ENCODE measurements at regions not wholly inside any gene's neighbourhood (a gene's known extent, or its start where the extent isn't known, plus 50 kb on each side); places are given as distances from the start of the nearest gene placed in this dataset.
A peak's percentile ranks its signal among the peaks of the same experiment; 100 is the strongest.

GRCh38 chr2:120871881-120872620, 136.4 kb downstream of the GLI2 start:
- Histone ChIP-seq H3K9me3 (ENCODE audit: low read depth, low read length) (no peaks in the 10 kb centered on the region), H4K20me1 (ENCODE audit: insufficient read depth, low read length) (peaks cover 62% of the 10 kb centered on the region)
- no peak for DNase-seq (ENCODE audit: insufficient read length, low spot score, missing footprints)

GRCh38 chr2:120873958-120874887, 138.6 kb downstream of the GLI2 start:
- H4K20me1 ChIP-seq (ENCODE audit: insufficient read depth, low read length) = peaks cover 64% of the 10 kb centered on the region
- H3K27ac ChIP-seq (ENCODE audit: low read depth, low read length) = no peak overlapping the region
- peaks cover 89% of the 10 kb centered on the region for H3K79me2 ChIP-seq (ENCODE audit: insufficient read depth, low read length)
- TF ChIP-seq CTCF (IDR thresholded peaks at IDR 0.05; ENCODE audit: extremely low read depth, low read depth, low read length) = no peak
- DNase-seq (ENCODE audit: insufficient read length, low spot score, missing footprints) = peak; percentile 50
- no peak overlapping the region for H3K4me2 ChIP-seq (ENCODE audit: insufficient read depth, low read length)
- H3K36me3 ChIP-seq (ENCODE audit: insufficient read depth, low read length) = peaks cover 7% of the 10 kb centered on the region
- H3K4me1 ChIP-seq (ENCODE audit: insufficient read depth, low read length) = peaks cover 5% of the 10 kb centered on the region
- no peak overlapping the region for H3K4me3 ChIP-seq (ENCODE audit: insufficient read depth, low read length)
- H3K27me3 ChIP-seq (ENCODE audit: insufficient read depth, low read length) = no peaks in the 10 kb centered on the region
- no peak overlapping the region for H2AFZ ChIP-seq (ENCODE audit: low read length)
- H3K9me3 ChIP-seq (ENCODE audit: low read depth, low read length) = no peaks in the 10 kb centered on the region

More at GRCh38 chr2:120871881-120872620, 136.4 kb downstream of the GLI2 start:
- Histone ChIP-seq H3K4me3 (ENCODE audit: insufficient read depth, low read length) (no peak overlapping the region), H3K4me1 (ENCODE audit: insufficient read depth, low read length) (peaks cover 14% of the 10 kb centered on the region), H3K4me2 (ENCODE audit: insufficient read depth, low read length) (no peak overlapping the region), H3K27ac (ENCODE audit: low read depth, low read length) (no peak overlapping the region), H3K36me3 (ENCODE audit: insufficient read depth, low read length) (peaks cover 7% of the 10 kb centered on the region), H3K27me3 (ENCODE audit: insufficient read depth, low read length) (no peaks in the 10 kb centered on the region), H2AFZ (ENCODE audit: low read length) (no peak overlapping the region), H3K79me2 (ENCODE audit: insufficient read depth, low read length) (peaks cover 82% of the 10 kb centered on the region)
- TF ChIP-seq CTCF (IDR thresholded peaks at IDR 0.05; ENCODE audit: extremely low read depth, low read depth, low read length) = no peak

- Histone ChIP-seq H3K27me3 (ENCODE audit: insufficient read depth, low read length) (no peaks in the 10 kb centered on the region), H3K4me3 (ENCODE audit: insufficient read depth, low read length) (no peak overlapping the region), H2AFZ (ENCODE audit: low read length) (no peak overlapping the region), H4K20me1 (ENCODE audit: insufficient read depth, low read length) (peaks cover 63% of the 10 kb centered on the region), H3K9me3 (ENCODE audit: low read depth, low read length) (no peaks in the 10 kb centered on the region), H3K4me1 (ENCODE audit: insufficient read depth, low read length) (peaks cover 10% of the 10 kb centered on the region), H3K27ac (ENCODE audit: low read depth, low read length) (no peak overlapping the region), H3K4me2 (ENCODE audit: insufficient read depth, low read length) (no peak overlapping the region), H3K79me2 (ENCODE audit: insufficient read depth, low read length) (peaks cover 89% of the 10 kb centered on the region), H3K36me3 (ENCODE audit: insufficient read depth, low read length) (peaks cover 7% of the 10 kb centered on the region)
- TF ChIP-seq CTCF (IDR thresholded peaks at IDR 0.05; ENCODE audit: extremely low read depth, low read depth, low read length) = no peak
- no peak for DNase-seq (ENCODE audit: insufficient read length, low spot score, missing footprints)
These were observed 139.2 kb downstream of the GLI2 start for GRCh38 chr2:120874888-120875275.

GRCh38 chr2:120875431-120875830, 139.8 kb downstream of the GLI2 start:
- Histone ChIP-seq H3K9me3 (ENCODE audit: low read depth, low read length) (no peaks in the 10 kb centered on the region), H2AFZ (ENCODE audit: low read length) (no peak overlapping the region), H3K27ac (ENCODE audit: low read depth, low read length) (no peak overlapping the region), H3K4me2 (ENCODE audit: insufficient read depth, low read length) (no peak overlapping the region), H3K27me3 (ENCODE audit: insufficient read depth, low read length) (no peaks in the 10 kb centered on the region), H3K4me3 (ENCODE audit: insufficient read depth, low read length) (no peak overlapping the region), H3K79me2 (ENCODE audit: insufficient read depth, low read length) (peaks cover 89% of the 10 kb centered on the region), H3K4me1 (ENCODE audit: insufficient read depth, low read length) (peaks cover 12% of the 10 kb centered on the region), H3K36me3 (ENCODE audit: insufficient read depth, low read length) (peaks cover 6% of the 10 kb centered on the region), H4K20me1 (ENCODE audit: insufficient read depth, low read length) (peaks cover 62% of the 10 kb centered on the region)
- DNase-seq (ENCODE audit: insufficient read length, low spot score, missing footprints) = no peak
- no peak for TF ChIP-seq CTCF (IDR thresholded peaks at IDR 0.05; ENCODE audit: extremely low read depth, low read depth, low read length)

All from osteoblast (primary cell).